ENCODE measurements at regions not wholly inside any gene's neighbourhood (a gene's known extent, or its start where the extent isn't known, plus 50 kb on each side); places are given as distances from the start of the nearest gene placed in this dataset.

DNA sequence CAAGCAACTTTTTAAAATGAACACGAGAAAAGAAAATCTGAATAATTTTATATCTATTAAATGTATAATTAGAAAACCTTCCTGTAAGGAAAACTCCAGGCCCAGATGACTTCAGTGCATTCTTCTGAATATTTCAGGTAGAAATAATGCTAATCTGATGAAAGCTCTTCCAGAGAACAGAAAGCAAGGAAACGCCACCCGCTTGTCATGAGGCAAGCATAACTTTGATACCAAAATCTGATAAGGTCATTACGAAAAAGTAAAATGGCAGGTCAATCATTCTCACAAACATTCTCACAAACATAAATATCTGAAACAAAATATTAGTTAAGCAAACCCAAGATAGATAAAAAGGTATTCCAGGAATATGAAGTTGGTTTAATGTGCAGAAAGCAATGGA, 60.6 kb upstream of the PCSK6 start:
- DNase-seq = no peak

DNA sequence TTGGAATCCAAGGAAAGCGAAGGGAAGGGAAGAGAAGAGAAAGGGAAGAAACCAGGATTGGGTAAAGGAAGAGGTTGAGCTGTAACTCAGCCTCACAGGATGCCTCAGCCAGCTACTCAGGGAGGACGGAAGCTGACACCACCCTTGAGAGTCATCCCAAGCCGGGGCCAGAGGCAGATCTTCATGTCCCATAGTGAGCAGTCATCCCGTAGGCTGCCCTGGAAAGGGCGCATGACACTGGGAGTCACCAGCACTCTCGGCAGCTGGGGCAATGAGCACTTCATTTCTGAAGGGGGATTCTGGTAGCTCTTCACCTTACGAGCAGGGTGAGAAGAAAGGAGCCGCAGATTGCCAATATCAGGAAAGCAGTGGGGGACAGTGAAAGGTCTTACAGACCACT, 60.1 kb upstream of the PCSK6 start:
- no peak for DNase-seq

GRCh38 chr15:101547737-101548136, 58.2 kb upstream of the PCSK6 start:
- DNase-seq = no peak

- no peak for DNase-seq
Observed at GRCh38 chr15:101545548-101546505, 56.3 kb upstream of the PCSK6 start.

- no peak for DNase-seq
Observed at GRCh38 chr15:101544613-101544945, 55.1 kb upstream of the PCSK6 start.

DNA sequence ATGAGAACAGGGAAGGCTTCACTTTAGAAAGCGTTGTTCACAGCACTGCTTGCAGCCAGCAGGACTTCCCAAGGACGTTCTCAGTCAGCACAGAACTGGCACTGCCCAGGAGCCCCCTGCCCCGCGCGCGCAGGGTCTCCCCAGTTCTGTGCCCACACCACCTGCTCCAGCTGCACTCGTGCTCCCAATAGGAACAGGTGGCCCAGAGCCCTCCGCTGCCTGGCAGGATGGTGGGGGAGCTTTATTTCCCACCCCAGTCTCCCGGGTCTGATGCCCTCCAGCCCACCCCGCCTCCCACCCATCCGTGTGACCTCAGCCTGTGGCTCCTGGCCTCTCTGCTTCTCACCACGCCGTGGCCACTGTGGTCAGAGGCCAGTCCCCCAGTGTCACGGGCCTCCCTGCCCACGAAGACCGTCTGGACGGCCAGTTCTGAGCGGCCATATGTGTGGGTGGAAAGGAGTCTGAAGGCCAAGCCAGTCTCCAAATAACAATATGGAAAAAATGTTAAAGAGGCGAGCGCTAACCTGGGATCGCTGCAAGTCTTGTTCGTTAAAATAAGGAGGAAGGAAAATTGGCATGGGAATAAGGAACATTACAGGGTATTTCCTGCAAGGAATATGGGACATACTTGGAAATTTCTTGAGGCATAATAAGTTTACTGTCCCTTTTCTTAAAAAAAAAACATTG, 54.6 kb upstream of the PCSK6 start:
- DNase-seq = no peak

DNA sequence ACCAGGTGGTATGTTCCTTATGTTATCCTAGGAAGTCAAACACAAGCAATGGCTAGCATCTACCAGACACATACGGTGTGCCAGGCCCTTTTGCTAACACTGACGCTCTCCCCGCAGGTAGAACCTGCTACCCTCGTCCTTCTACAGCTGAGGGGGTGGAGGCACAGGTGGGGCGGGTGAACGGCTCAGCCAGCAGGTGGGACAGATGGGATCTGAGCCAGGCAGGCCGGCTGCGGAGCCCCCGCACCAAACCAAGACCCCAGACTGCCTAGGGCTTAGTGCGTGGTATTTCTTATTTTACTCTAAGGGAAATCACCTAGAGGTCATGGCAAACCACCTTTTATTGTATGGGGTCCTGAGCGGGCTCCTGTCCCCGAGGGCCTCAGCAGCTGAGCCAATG, 53.9 kb upstream of the PCSK6 start:
- no peak for DNase-seq

- DNase-seq = no peak
Observed at GRCh38 chr15:101543026-101543390, 53.5 kb upstream of the PCSK6 start.

- DNase-seq = no peak
Observed at GRCh38 chr15:101542306-101543025, 53.0 kb upstream of the PCSK6 start.

- DNase-seq = no peak
Observed at GRCh38 chr15:101541501-101542292, 52.2 kb upstream of the PCSK6 start.

DNA sequence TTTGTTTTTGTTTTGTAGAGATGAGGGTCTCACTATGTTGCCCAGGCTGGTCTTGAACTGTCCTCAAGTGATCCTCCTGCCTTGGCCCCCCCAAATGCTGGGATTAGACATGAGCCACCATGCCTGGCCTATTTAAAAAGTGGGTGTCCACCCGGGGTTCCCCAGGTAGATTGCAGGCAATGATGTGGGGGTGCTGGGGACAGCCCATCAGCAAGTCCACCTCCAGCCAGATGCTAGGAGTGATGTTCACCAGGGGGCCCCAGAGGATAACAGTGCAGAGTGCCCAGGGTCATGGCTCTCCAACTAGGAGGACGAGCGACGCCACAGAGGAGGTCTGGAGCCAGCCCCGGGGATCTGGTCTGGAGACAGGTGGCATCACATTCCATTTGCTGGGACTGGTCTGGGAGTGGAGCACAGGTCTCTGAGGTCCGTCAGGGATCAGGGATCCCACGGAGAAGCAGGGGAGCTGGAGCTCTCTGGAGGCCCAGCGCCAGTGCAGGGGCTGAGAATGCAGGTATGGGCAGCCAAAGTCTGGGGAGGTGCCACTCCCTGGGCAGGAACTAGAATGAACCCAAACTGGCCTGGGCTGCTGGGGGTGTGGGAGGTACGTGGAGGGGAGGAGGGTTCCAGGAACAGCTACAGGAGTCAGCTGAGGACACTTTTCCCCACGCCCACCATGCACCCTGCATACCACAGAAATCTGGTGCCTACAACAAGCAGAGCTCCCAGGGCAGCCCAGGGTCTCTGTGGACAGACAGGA, 51.2 kb upstream of the PCSK6 start:
- DNase-seq = no peak

DNA sequence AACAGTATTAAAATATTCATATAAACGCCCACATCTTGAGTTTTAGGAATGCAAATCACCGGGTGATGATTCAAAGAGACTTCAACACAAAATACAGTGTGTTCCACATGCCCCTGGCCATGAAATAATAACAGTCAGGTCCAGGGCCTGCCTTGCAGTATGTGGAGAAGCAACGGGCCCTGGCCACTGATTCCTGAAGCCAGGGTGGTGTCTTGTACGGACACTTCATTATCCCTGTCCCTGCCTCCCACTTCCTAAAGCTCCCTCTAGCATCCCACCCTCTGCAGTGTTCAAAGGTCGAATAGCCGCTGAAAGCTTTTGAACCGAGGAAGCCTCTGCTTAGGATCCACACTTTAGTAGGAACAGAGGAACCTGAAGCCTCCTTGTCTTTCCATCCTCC, 50.4 kb upstream of the PCSK6 start:
- no peak for DNase-seq

DNA sequence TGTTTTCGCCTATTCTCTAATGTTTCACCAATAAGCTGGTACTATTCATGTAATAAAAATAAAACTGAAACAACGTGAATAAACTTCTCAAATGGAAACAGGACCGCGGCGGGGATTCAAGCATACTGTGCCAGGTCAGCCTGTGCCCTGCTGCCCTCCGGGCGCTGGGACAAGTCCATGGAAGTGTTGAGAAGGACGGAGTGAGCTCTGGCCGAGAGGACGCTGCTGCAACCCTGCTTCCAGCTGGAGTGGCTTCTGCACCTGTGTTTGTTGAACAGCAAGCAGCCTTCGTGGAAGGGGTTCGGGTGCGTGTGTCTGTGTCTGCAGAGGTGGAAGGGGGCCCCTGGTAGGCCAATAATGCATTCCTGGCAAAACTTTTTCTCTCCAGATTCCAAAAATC, 50.0 kb upstream of the PCSK6 start:
- no peak for DNase-seq
